ENCODE measurements at regions not wholly inside any gene's neighbourhood (a gene's known extent, or its start where the extent isn't known, plus 50 kb on each side); places are given as distances from the start of the nearest gene placed in this dataset.
A peak's percentile ranks its signal among the peaks of the same experiment; 100 is the strongest.

DNA sequence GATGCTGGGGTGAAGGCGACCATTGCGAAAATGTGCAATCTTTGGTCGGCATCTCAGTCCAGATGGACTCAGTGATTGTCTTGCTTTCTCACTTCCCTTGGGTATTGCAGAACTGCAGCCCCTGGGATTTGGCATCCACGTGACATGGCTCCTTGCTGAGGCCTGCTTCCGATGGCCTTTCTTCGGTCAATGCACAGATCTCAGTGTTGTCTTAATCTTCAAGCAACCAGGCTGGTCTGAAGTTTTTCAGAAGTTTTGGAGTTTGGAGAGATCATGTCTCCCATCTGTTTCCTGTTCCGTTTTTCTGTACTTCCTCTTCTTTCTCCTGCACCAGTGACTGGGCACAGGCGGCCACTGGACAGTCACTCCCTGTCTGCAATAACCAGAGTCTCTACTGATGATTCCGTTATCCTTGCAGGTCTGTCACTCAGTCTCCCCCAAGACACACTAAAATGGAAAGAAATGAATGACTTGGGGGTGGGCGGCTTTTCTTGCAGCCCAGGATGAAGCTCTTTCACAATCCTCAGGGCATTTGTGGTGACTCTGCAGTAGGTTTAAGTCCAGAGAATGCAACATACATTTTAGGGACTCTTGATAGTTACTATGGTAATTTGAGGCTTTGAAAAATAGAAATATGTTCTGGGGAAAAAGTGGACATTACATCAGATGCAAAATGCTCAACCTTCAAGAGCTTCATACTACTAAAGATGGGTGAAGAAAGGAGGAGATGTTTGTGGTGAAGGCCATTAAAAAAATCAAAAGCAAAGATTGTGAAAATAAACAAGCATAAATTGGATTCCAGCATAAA, 106.3 kb upstream of the ZFHX3 start:
- TF ChIP-seq, protein P1, sequence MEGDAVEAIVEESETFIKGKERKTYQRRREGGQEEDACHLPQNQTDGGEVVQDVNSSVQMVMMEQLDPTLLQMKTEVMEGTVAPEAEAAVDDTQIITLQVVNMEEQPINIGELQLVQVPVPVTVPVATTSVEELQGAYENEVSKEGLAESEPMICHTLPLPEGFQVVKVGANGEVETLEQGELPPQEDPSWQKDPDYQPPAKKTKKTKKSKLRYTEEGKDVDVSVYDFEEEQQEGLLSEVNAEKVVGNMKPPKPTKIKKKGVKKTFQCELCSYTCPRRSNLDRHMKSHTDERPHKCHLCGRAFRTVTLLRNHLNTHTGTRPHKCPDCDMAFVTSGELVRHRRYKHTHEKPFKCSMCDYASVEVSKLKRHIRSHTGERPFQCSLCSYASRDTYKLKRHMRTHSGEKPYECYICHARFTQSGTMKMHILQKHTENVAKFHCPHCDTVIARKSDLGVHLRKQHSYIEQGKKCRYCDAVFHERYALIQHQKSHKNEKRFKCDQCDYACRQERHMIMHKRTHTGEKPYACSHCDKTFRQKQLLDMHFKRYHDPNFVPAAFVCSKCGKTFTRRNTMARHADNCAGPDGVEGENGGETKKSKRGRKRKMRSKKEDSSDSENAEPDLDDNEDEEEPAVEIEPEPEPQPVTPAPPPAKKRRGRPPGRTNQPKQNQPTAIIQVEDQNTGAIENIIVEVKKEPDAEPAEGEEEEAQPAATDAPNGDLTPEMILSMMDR (IDR thresholded peaks at IDR 0.05): no peak
- peak; percentile 90 for ATAC-seq
- H3K27ac ChIP-seq: peak overlapping the region; percentile 55
- H3K9me3 ChIP-seq: no peaks in the 10 kb centered on the region
- peak; percentile 73 for DNase-seq
- H3K27me3 ChIP-seq: no peaks in the 10 kb centered on the region
- no peak overlapping the region for H3K4me3 ChIP-seq
- no peaks in the 10 kb centered on the region for H3K36me3 ChIP-seq
- H3K4me1 ChIP-seq: peaks cover 10% of the 10 kb centered on the region
- intact Hi-C loops (cut with DNase I): no loop called here

DNA sequence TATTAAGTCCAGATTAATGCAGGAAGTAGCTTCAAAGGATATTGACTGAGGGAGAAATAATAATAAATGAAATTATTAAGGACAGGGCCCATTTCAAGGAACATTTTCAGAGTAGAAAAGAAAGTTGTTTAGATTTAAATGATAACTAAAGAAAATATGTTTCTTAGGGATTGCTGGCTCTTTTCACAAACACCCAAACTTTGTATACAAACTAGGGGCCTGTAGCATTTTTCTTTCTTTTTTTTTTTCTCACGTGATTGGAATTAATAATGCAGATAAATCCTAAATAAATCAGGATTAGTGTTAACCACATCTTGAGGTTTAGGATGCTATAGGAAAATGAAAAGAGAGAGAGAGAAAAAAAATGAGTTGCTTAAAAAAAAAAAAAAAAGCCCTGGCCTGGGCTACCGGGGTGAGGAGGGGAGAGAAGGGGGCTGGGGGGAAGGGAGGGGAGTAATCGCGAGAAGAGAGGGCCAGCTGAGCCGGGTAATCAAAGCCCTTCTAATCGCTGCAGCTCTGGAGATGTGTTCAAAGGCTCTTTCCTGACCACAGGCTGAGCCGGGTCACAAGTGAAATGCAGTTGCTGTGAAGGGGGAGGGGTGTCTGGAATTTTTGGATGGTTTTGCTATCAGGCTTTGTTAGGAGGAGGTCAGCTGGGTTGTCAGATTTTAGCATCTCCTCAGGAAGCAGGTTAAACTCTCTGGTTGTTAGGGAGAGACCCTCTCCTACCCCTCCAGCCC, 104.6 kb upstream of the ZFHX3 start:
- no peak for ATAC-seq
- Histone ChIP-seq H3K27me3 (no peaks in the 10 kb centered on the region), H3K4me1 (peaks cover 10% of the 10 kb centered on the region), H3K4me3 (no peak overlapping the region), H3K27ac (no peak overlapping the region), H3K9me3 (no peaks in the 10 kb centered on the region), H3K36me3 (no peaks in the 10 kb centered on the region)
- intact Hi-C loops (cut with DNase I): no loop called here
- DNase-seq: no peak
- TF ChIP-seq, protein P1 (IDR thresholded peaks at IDR 0.05): no peak

- TF ChIP-seq, protein P1 (IDR thresholded peaks at IDR 0.05): no peak
- Histone ChIP-seq H3K36me3 (no peaks in the 10 kb centered on the region), H3K27ac (no peak overlapping the region), H3K9me3 (no peaks in the 10 kb centered on the region), H3K4me1 (peaks cover 10% of the 10 kb centered on the region), H3K27me3 (no peaks in the 10 kb centered on the region), H3K4me3 (no peak overlapping the region)
- no peak for DNase-seq
- no peak for ATAC-seq
- intact Hi-C loops (cut with DNase I): no loop called here
Observed at GRCh38 chr16:73151941-73152340, 104.0 kb upstream of the ZFHX3 start.

- intact Hi-C loops (cut with DNase I): no loop called here
- Histone ChIP-seq H3K9me3 (no peaks in the 10 kb centered on the region), H3K27ac (no peak overlapping the region), H3K4me1 (peaks cover 10% of the 10 kb centered on the region), H3K27me3 (no peaks in the 10 kb centered on the region), H3K4me3 (no peak overlapping the region), H3K36me3 (no peaks in the 10 kb centered on the region)
- DNase-seq: no peak
- no peak for ATAC-seq
- TF ChIP-seq, protein P1 (IDR thresholded peaks at IDR 0.05): no peak
Observed at GRCh38 chr16:73151225-73151624, 103.3 kb upstream of the ZFHX3 start.

GRCh38 chr16:73150786-73151185, 102.9 kb upstream of the ZFHX3 start:
- no peak for DNase-seq
- no peak overlapping the region for H3K4me3 ChIP-seq
- intact Hi-C loops (cut with DNase I): no loop called here
- H3K36me3 ChIP-seq: no peaks in the 10 kb centered on the region
- H3K27me3 ChIP-seq: no peaks in the 10 kb centered on the region
- H3K27ac ChIP-seq: no peak overlapping the region
- ATAC-seq: no peak
- TF ChIP-seq, protein P1 (IDR thresholded peaks at IDR 0.05): no peak
- no peaks in the 10 kb centered on the region for H3K9me3 ChIP-seq
- peaks cover 10% of the 10 kb centered on the region for H3K4me1 ChIP-seq
